ENCODE measurements at regions not wholly inside any gene's neighbourhood (a gene's known extent, or its start where the extent isn't known, plus 50 kb on each side); places are given as distances from the start of the nearest gene placed in this dataset.
"Not testable (repeated sequence)": the region's sequence is repeated elsewhere in the genome, so short reads cannot be mapped to it uniquely, and the experiment has no call there.

DNA sequence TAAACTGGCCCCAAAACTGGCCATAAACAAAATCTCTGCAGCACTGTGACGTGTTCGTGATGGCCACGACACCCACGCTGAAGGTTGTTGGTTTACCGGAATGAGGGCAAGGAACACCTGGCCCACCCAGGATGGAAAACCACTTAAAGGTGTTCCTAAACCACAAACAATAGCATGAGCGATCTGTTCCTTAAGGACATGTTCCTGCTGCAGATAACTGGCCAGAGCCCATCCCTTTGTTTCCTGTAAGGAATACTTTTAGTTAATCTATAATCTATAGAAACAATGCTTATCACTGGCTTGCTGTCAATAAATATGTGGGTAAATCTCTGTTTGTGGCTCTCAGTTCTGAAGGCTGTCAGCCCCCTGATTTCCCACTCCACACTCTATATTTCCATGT lies 305.2 kb upstream of the RPS23 start:
- H3K4me3 ChIP-seq; ATAC-seq; FAIRE-seq; H3K27ac ChIP-seq; POLR2A ChIA-PET; DNase-seq (ENCODE audit: low read depth in 1 of 2, low spot score in 1 of 2); H3K4me1 ChIP-seq; CTCF ChIA-PET; H3K4me2 ChIP-seq: not testable (repeated sequence)
- H3K9me3 ChIP-seq = peaks cover 21% of the 10 kb centered on the region
- 37% methylated on average over 6 of the region's 6 CpGs for WGBS (ENCODE audit: missing lambda C conversion rate)

DNA sequence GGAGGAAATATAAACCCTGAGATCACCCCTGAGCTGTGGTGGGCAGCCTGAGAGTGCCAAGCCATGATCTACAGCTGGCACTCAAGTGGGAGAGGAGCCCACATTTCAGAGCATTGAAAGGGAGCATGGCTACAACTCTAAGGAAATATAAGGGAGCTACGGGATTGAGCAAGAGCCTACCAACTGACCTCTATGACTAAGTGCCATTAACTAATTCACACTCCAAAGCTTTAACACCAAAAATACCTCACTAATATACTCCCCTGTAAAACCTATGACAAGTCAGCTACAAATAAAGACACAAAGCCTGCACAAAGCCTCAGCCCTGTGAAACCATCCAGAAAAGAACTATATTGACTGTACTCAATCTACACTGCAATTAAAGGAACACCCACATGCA lies 286.8 kb upstream of the RPS23 start:
- Histone ChIP-seq H3K9me3 (no peaks in the 10 kb centered on the region), H3K27ac (no peak overlapping the region), H3K4me3 (no peak overlapping the region), H3K4me1 (no peaks in the 10 kb centered on the region), H3K4me2 (no peak overlapping the region)
- FAIRE-seq = no peak
- ChIA-PET CTCF (interaction anchor here (1.0 to 1.1 kb wide), 2 partner anchors 8 to 9 kb away, joined by 3 read pairs; no protein-coding TSS in a partner anchor), POLR2A (no interaction called here)
- no peak for ATAC-seq
- 36% methylated on average over 1 of the region's 1 CpG for WGBS (ENCODE audit: missing lambda C conversion rate)
- no peak for DNase-seq (ENCODE audit: low read depth in 1 of 2, low spot score in 1 of 2)
- no peak for TF ChIP-seq NR3C1 (IDR thresholded peaks at IDR 0.05)
- TF ChIP-seq EP300 (IDR thresholded peaks at IDR 0.05) = no peak

GRCh38 chr5:82563745-82564144 lies 285.6 kb upstream of the RPS23 start:
- ChIA-PET POLR2A (no interaction called here), CTCF (interaction anchor here (1.3 kb wide), 1 partner anchor 52 kb away, joined by 3 read pairs; no protein-coding TSS in a partner anchor)
- FAIRE-seq (no peak), DNase-seq (ENCODE audit: low read depth in 1 of 2, low spot score in 1 of 2) (no peak), ATAC-seq (no peak)
- Histone ChIP-seq H3K4me3 (no peak overlapping the region), H3K9me3 (no peaks in the 10 kb centered on the region), H3K4me2 (no peak overlapping the region), H3K27ac (no peak overlapping the region), H3K4me1 (no peaks in the 10 kb centered on the region)
- TF ChIP-seq RFX5 (IDR thresholded peaks at IDR 0.05) = no peak
- TF ChIP-seq EP300 (IDR thresholded peaks at IDR 0.05) = no peak
- TF ChIP-seq CBX2 (IDR thresholded peaks at IDR 0.05; ENCODE audit: borderline replicate concordance, low read depth) = no peak
- TF ChIP-seq PHF8 (IDR thresholded peaks at IDR 0.05; ENCODE audit: borderline replicate concordance, low read depth) = no peak
- no peak for TF ChIP-seq ATOH8 (CRISPR knock-in tag; IDR thresholded peaks at IDR 0.05; ENCODE audit: low read depth)
- TF ChIP-seq NPAS2 (CRISPR knock-in tag; IDR thresholded peaks at IDR 0.05; ENCODE audit: borderline replicate concordance) = no peak
- no peak for TF ChIP-seq HOXA7 (CRISPR knock-in tag; IDR thresholded peaks at IDR 0.05)

GRCh38 chr5:82562696-82563240 lies 284.6 kb upstream of the RPS23 start:
- no peak overlapping the region for H3K4me2 ChIP-seq
- no peak overlapping the region for H3K4me3 ChIP-seq
- POLR2A ChIA-PET = no interaction called here
- CTCF ChIA-PET = no interaction called here
- H3K4me1 ChIP-seq = no peaks in the 10 kb centered on the region
- H3K27ac ChIP-seq = no peak overlapping the region
- ATAC-seq (no peak), FAIRE-seq (no peak), DNase-seq (ENCODE audit: low read depth in 1 of 2, low spot score in 1 of 2) (no peak)
- 18% methylated on average over 6 of the region's 6 CpGs for WGBS (ENCODE audit: missing lambda C conversion rate)
- TF ChIP-seq CBX2 (IDR thresholded peaks at IDR 0.05; ENCODE audit: borderline replicate concordance, low read depth) (no peak), KDM5A (IDR thresholded peaks at IDR 0.05) (no peak), HOXB5 (CRISPR knock-in tag; IDR thresholded peaks at IDR 0.05) (no peak), HEYL (CRISPR knock-in tag; IDR thresholded peaks at IDR 0.05) (no peak), TP53 (CRISPR knock-in tag; IDR thresholded peaks at IDR 0.05) (no peak), ZC3H11A (IDR thresholded peaks at IDR 0.05) (no peak), NR3C1 (IDR thresholded peaks at IDR 0.05) (no peak), EP300 (IDR thresholded peaks at IDR 0.05) (no peak), RFX5 (IDR thresholded peaks at IDR 0.05) (no peak), ZFP36 (IDR thresholded peaks at IDR 0.05; ENCODE audit: borderline replicate concordance, partially characterized antibody) (no peak), NPAS2 (CRISPR knock-in tag; IDR thresholded peaks at IDR 0.05; ENCODE audit: borderline replicate concordance) (no peak), ZNF302 (CRISPR knock-in tag; IDR thresholded peaks at IDR 0.05) (no peak)
- TF ChIP-seq, protein P1, sequence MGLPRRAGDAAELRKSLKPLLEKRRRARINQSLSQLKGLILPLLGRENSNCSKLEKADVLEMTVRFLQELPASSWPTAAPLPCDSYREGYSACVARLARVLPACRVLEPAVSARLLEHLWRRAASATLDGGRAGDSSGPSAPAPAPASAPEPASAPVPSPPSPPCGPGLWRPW (IDR thresholded peaks at IDR 0.05) = no peak
- H3K9me3 ChIP-seq = no peaks in the 10 kb centered on the region; the same call in 2 of the 3 replicates

GRCh38 chr5:82561797-82562196 lies 283.6 kb upstream of the RPS23 start:
- no peaks in the 10 kb centered on the region; the same call in 2 of the 3 replicates for H3K9me3 ChIP-seq
- no peak overlapping the region for H3K4me3 ChIP-seq
- 60% methylated on average over 2 of the region's 2 CpGs for WGBS (ENCODE audit: missing lambda C conversion rate)
- ATAC-seq (no peak), FAIRE-seq (no peak), DNase-seq (ENCODE audit: low read depth in 1 of 2, low spot score in 1 of 2) (no peak)
- no peak overlapping the region for H3K27ac ChIP-seq
- no peaks in the 10 kb centered on the region for H3K4me1 ChIP-seq
- ChIA-PET POLR2A (no interaction called here), CTCF (no interaction called here)
- H3K4me2 ChIP-seq = no peak overlapping the region
- TF ChIP-seq CBX8 (IDR thresholded peaks at IDR 0.05) (no peak), ATOH8 (CRISPR knock-in tag; IDR thresholded peaks at IDR 0.05; ENCODE audit: low read depth) (no peak), FOXS1 (CRISPR knock-in tag; IDR thresholded peaks at IDR 0.05) (no peak), EHMT2 (IDR thresholded peaks at IDR 0.05; ENCODE audit: low read depth) (no peak), TFCP2L1 (CRISPR knock-in tag; IDR thresholded peaks at IDR 0.05) (no peak), FOSB (CRISPR knock-in tag; IDR thresholded peaks at IDR 0.05) (no peak), E2F6 (IDR thresholded peaks at IDR 0.05; ENCODE audit: borderline replicate concordance, low read depth) (no peak)
